Activated T-cell treated with anti-CD3 and anti-CD28 coated beads, Interleukin-2, amount 50 U/mL, for 4 hours (primary cell): ENCODE measurements at regions not wholly inside any gene's neighbourhood (a gene's known extent, or its start where the extent isn't known, plus 50 kb on each side); places are given as distances from the start of the nearest gene placed in this dataset.

Source experiments
- ATAC-seq, 2 donors: fragments of 200-7000 bp; cut with Tn5 transposase; one replicate each; pipeline ENCODE4 v1.10.0; 2021
- DNase-seq: peaks from one replicate; pipeline ENCODE4 v3.0.0-alpha.2; 2020
- H3K27me3 Mint-ChIP-seq: one replicate; pipeline ENCODE4 v1.8.0; 2021; ENCODE audit warnings: low read depth, mixed read lengths
- H3K36me3 Mint-ChIP-seq: one replicate; pipeline ENCODE4 v1.8.0; 2022; ENCODE audit warnings: mixed read lengths; ENCODE audit not compliant: insufficient read depth
- H3K4me1 Mint-ChIP-seq: one replicate; pipeline ENCODE4 v1.8.0; 2021; ENCODE audit warnings: low read depth, mixed read lengths
- H3K4me3 Mint-ChIP-seq: one replicate; pipeline ENCODE4 v1.8.0; 2021; ENCODE audit warnings: mild to moderate bottlenecking, moderate library complexity, mixed read lengths
- H3K9me3 Mint-ChIP-seq: one replicate; pipeline ENCODE4 v1.8.0; 2021; ENCODE audit warnings: mixed read lengths

- Mint-ChIP-seq H3K9me3 (no peaks in the 10 kb centered on the region), H3K4me1 (peaks cover 18% of the 10 kb centered on the region), H3K36me3 (no peaks in the 10 kb centered on the region), H3K27me3 (peaks cover 65% of the 10 kb centered on the region), H3K4me3 (no peak overlapping the region)
- no peak for DNase-seq
- no peak for ATAC-seq
These were observed 92.8 kb upstream of the PAX2 start for GRCh38 chr10:100652406-100653135.

GRCh38 chr10:100653238-100653956, 92.0 kb upstream of the PAX2 start:
- Mint-ChIP-seq H3K36me3 (no peaks in the 10 kb centered on the region), H3K4me1 (peaks cover 18% of the 10 kb centered on the region), H3K4me3 (peak overlapping the region; percentile 46), H3K9me3 (no peaks in the 10 kb centered on the region), H3K27me3 (peaks cover 67% of the 10 kb centered on the region)
- ATAC-seq = no peak
- no peak for DNase-seq

- DNase-seq = peak; percentile 35
- no peaks in the 10 kb centered on the region for H3K9me3 Mint-ChIP-seq
- peak overlapping the region; percentile 76 for H3K4me3 Mint-ChIP-seq
- H3K27me3 Mint-ChIP-seq = peaks cover 67% of the 10 kb centered on the region
- no peaks in the 10 kb centered on the region for H3K36me3 Mint-ChIP-seq
- ATAC-seq = peak; percentile 29 to 41
- H3K4me1 Mint-ChIP-seq = peaks cover 20% of the 10 kb centered on the region
These were observed 91.2 kb upstream of the PAX2 start for GRCh38 chr10:100653957-100654781.

DNA sequence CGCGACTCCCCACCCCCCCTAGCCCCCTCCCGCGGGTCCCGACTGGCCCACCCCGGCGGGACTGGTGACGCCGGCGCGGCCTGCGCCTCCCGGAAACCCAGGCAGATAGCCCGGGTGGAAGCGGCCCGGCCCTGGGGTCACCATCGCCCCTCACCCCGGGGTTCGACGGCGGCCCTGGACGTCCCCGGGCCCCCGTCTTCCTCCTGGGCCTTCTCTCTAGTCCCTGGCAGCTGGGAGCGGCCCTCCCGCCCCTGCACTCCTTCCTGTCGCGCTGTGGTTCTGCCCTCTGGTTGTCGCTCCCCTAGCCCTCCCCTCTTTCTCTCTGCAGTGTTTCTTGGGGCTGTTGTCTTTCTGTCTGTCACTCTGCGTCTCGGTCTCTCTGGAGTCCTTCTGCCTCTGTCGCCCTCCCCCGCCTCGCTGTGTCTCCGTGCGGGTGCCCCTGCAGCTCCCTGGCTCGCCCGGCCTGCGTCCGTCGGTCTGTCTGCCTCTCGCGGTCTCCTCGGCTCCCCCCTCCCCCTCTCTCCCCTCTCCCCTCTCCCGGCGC, 90.5 kb upstream of the PAX2 start:
- Mint-ChIP-seq H3K4me3 (peak overlapping the region; percentile 80), H3K36me3 (no peaks in the 10 kb centered on the region), H3K9me3 (no peaks in the 10 kb centered on the region), H3K4me1 (peaks cover 21% of the 10 kb centered on the region), H3K27me3 (peaks cover 69% of the 10 kb centered on the region)
- peak; percentile 40 to 45 for ATAC-seq
- peak; percentile 8 for DNase-seq

DNA sequence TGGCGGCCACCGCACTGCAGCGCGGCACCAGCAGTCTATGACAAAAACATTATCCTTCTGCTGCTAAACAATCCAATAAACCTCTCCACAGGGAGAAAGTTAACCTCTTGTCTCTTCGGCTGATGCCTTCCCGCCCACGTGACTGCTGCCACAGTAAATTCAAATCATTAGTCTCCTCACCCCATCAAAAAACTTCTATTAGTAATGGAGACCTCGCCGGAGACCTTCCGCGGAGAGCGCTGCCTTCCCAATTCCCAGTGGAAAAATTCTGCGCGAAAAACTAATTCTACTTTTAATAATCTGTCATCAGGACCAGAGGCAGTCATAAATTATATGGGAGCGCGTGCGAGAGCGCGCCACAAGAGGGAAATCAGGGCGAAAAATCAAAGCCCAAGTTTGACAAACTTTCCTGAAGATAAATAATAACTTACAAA, 90.0 kb upstream of the PAX2 start:
- no peak for DNase-seq
- H3K9me3 Mint-ChIP-seq = no peaks in the 10 kb centered on the region
- peaks cover 69% of the 10 kb centered on the region for H3K27me3 Mint-ChIP-seq
- peaks cover 21% of the 10 kb centered on the region for H3K4me1 Mint-ChIP-seq
- H3K4me3 Mint-ChIP-seq = peak overlapping the region; percentile 80
- no peak for ATAC-seq
- no peaks in the 10 kb centered on the region for H3K36me3 Mint-ChIP-seq

DNA sequence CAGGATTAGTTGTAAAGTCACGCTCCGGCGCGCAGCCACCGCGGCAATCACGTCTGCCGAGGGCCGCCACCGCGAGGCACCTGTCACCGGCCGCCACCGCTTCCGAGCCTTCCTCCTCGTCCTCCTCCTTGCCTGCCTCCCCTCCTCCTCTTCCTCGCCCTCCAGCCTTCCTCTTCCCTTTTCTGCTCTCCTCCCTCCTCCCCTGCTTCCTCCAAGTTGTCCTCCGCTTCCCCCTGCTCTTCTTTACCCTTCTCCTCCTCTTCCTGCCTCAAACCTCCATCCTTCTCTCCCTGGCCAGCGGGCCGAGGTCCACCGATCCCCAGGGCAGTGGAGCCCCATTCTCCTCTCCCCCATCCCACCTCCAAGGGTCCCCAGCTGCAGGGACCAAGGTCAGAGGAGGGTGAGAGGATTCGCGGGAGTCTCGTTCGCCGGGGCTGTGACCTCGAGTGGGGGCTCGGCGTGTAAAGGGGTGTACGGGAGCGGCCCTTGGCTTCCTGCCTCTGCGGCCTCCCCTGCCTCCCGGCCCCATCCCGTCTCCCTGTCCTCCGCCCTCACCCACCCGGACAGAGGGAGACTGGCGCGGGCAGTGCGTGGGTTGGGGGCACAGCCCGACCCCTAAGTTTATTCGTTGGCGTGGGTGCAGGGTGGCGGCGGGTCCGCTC, 89.5 kb upstream of the PAX2 start:
- peaks cover 21% of the 10 kb centered on the region for H3K4me1 Mint-ChIP-seq
- no peaks in the 10 kb centered on the region for H3K9me3 Mint-ChIP-seq
- DNase-seq (no peak), ATAC-seq (no peak)
- peak overlapping the region; percentile 80 for H3K4me3 Mint-ChIP-seq
- H3K36me3 Mint-ChIP-seq = no peaks in the 10 kb centered on the region
- H3K27me3 Mint-ChIP-seq = peaks cover 71% of the 10 kb centered on the region

GRCh38 chr10:100656454-100656853, 88.9 kb upstream of the PAX2 start:
- Mint-ChIP-seq H3K9me3 (no peaks in the 10 kb centered on the region), H3K36me3 (no peaks in the 10 kb centered on the region), H3K4me1 (peaks cover 21% of the 10 kb centered on the region), H3K4me3 (no peak overlapping the region), H3K27me3 (peaks cover 75% of the 10 kb centered on the region)
- DNase-seq (no peak), ATAC-seq (peak in 1 of 2 donors; percentile 47)

GRCh38 chr10:100658269-100658668, 87.1 kb upstream of the PAX2 start:
- DNase-seq (no peak), ATAC-seq (peak; percentile 36 to 56)
- peaks cover 77% of the 10 kb centered on the region for H3K27me3 Mint-ChIP-seq
- peaks cover 21% of the 10 kb centered on the region for H3K4me1 Mint-ChIP-seq
- H3K36me3 Mint-ChIP-seq = no peaks in the 10 kb centered on the region
- no peaks in the 10 kb centered on the region for H3K9me3 Mint-ChIP-seq
- H3K4me3 Mint-ChIP-seq = no peak overlapping the region

- no peak for ATAC-seq
- Mint-ChIP-seq H3K36me3 (no peaks in the 10 kb centered on the region), H3K27me3 (peaks cover 82% of the 10 kb centered on the region), H3K4me1 (peaks cover 15% of the 10 kb centered on the region), H3K4me3 (no peak overlapping the region), H3K9me3 (no peaks in the 10 kb centered on the region)
- DNase-seq = no peak
These were observed 85.9 kb upstream of the PAX2 start for GRCh38 chr10:100659361-100660098.

DNA sequence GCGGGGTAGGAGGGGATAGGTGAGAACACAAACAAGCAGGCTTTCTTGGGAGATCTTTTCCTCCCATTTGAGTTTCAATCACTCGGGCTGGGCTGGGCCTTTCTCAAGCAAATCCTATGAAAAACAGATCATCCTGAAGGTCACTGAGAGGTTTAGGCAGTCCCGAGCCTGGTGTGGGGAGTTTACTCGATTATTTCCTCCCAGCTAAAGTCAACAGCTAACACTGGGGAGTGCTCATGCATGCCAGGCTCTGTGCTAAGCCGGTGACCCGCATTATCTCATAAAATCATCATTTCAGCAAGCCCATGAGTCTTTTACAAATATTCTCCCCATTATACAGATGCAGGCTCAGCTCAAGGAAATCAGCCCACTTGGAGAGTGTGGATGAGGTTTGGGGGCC, 85.0 kb upstream of the PAX2 start:
- Mint-ChIP-seq H3K36me3 (no peaks in the 10 kb centered on the region), H3K27me3 (peaks cover 81% of the 10 kb centered on the region), H3K9me3 (no peaks in the 10 kb centered on the region), H3K4me1 (peaks cover 9% of the 10 kb centered on the region), H3K4me3 (no peak overlapping the region)
- no peak for DNase-seq
- no peak for ATAC-seq

DNA sequence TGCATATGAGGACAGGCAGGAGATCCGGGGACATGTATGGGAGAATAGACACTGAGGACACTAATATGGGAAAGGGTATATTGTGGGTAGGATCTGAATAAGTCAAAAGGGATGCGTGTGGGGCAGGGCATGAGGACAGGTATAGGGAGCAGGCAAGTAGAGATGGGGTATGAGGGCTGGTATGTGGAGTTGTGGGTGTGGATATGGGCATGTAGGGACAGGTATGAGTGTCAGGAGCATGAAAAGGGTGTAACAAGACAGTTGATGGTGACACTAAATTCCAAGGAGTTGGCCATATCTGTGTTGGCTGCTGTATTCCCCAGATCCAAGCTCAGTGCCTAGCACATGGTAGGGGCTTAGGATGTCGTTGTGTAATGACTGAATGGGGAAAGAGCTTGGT, 84.4 kb upstream of the PAX2 start:
- H3K4me1 Mint-ChIP-seq = peaks cover 3% of the 10 kb centered on the region
- no peaks in the 10 kb centered on the region for H3K9me3 Mint-ChIP-seq
- peaks cover 75% of the 10 kb centered on the region for H3K27me3 Mint-ChIP-seq
- H3K36me3 Mint-ChIP-seq = no peaks in the 10 kb centered on the region
- DNase-seq = no peak
- no peak overlapping the region for H3K4me3 Mint-ChIP-seq
- no peak for ATAC-seq

DNA sequence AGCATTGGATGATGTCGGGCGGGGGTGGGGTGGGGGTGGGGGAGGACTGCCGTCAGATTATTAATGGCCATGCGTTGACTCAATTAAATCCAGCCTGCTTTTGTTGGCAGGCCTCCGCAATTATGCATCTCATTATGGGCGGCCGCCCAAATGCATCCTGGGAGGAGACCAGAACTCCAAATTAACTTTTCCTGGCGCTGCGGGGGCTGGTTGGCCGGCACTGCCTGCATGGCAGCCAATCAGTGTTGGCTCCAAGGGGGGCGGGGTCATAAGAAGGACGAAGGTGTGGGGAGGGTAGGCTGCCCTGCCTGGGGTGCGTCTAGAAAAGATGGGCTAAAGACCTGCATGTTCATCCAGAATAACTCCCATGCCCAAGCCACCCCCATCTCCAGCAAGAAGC, 83.9 kb upstream of the PAX2 start:
- Mint-ChIP-seq H3K4me1 (peaks cover 3% of the 10 kb centered on the region), H3K9me3 (no peaks in the 10 kb centered on the region), H3K4me3 (no peak overlapping the region), H3K27me3 (peaks cover 74% of the 10 kb centered on the region), H3K36me3 (no peaks in the 10 kb centered on the region)
- DNase-seq (no peak), ATAC-seq (no peak)

GRCh38 chr10:100662067-100662466, 83.3 kb upstream of the PAX2 start:
- Mint-ChIP-seq H3K9me3 (no peaks in the 10 kb centered on the region), H3K4me1 (peaks cover 3% of the 10 kb centered on the region), H3K36me3 (no peaks in the 10 kb centered on the region), H3K4me3 (no peak overlapping the region), H3K27me3 (peaks cover 71% of the 10 kb centered on the region)
- ATAC-seq = peak in 1 of 2 donors; percentile 23
- DNase-seq = no peak
